ENCODE measurements at regions not wholly inside any gene's neighbourhood (a gene's known extent, or its start where the extent isn't known, plus 50 kb on each side); places are given as distances from the start of the nearest gene placed in this dataset.
"Not testable (repeated sequence)": the region's sequence is repeated elsewhere in the genome, so short reads cannot be mapped to it uniquely, and the experiment has no call there.

- H3K27me3 Mint-ChIP-seq = peaks cover 13 to 44% (median 36%) of the 10 kb centered on the region in 5 donors
- no peaks in the 10 kb centered on the region for H3K36me3 Mint-ChIP-seq
- H3K27ac Mint-ChIP-seq = no peak overlapping the region
- no peak overlapping the region for H3K4me3 Mint-ChIP-seq
- POLR2A ChIA-PET = no interaction called here
- peaks cover 0 to 4% (median 0%) of the 10 kb centered on the region in 9 donors for H3K9me3 Mint-ChIP-seq
- ATAC-seq = no peak
- no peak for DNase-seq
- peaks cover 0 to 2% (median 0%) of the 10 kb centered on the region in 4 donors for H3K4me1 Mint-ChIP-seq
Observed at GRCh38 chr15:93333796-93334195, 244.8 kb upstream of the RGMA start.

DNA sequence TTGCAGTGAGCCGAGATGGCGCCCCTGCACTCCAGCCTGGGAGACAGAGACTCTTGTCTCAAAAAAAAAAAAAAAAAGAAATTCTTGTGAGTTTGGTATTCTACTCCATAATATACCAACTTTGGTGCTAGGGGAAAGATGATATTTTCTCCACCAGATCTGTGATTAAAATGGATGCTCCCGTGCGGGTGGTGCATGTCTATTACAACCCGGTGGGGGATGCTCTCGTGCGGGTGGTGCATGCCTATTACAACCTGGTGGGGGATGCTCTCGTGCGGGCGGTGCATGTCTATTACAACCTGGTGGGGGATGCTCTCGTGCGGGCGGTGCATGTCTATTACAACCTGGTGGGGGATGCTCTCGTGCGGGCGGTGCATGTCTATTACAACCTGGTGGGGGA lies 244.1 kb upstream of the RGMA start:
- Mint-ChIP-seq H3K27ac (peak overlapping the region in 1 of 10 donors; percentile 21), H3K27me3 (peaks cover 14 to 44% (median 36%) of the 10 kb centered on the region in 5 donors)
- H3K4me3 Mint-ChIP-seq, DNase-seq, H3K9me3 Mint-ChIP-seq, POLR2A ChIA-PET, H3K4me1 Mint-ChIP-seq, ATAC-seq, H3K36me3 Mint-ChIP-seq: not testable (repeated sequence)

DNA sequence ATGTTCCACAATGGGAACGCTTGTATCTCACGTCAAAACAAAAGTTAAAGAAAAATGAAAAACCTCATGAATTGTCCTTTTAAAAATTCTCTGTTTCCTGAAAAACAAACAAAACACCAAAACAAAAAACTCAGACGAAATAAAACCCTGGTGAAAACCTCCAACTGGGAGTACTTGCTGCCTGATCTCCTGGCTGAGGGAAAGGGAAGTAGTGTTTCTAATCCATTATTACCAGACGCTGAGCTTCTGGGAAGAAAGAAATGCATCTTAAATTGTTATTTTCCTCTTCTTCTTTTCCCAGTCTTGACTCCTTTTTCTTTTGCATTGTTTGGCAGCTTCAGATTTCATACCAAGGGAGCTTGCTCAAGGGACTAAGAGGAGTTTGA lies 243.2 kb upstream of the RGMA start:
- POLR2A ChIA-PET = no interaction called here
- Mint-ChIP-seq H3K27me3 (peaks cover 17 to 44% (median 36%) of the 10 kb centered on the region in 5 donors), H3K4me1 (peaks cover 0 to 2% (median 0%) of the 10 kb centered on the region in 4 donors), H3K27ac (no peak overlapping the region), H3K9me3 (peaks cover 0 to 4% (median 0%) of the 10 kb centered on the region in 9 donors), H3K4me3 (no peak overlapping the region), H3K36me3 (no peaks in the 10 kb centered on the region)
- no peak for ATAC-seq
- DNase-seq = no peak

- DNase-seq = no peak
- no peak overlapping the region for H3K27ac Mint-ChIP-seq
Observed at GRCh38 chr15:93331545-93332167, 242.6 kb upstream of the RGMA start.

DNA sequence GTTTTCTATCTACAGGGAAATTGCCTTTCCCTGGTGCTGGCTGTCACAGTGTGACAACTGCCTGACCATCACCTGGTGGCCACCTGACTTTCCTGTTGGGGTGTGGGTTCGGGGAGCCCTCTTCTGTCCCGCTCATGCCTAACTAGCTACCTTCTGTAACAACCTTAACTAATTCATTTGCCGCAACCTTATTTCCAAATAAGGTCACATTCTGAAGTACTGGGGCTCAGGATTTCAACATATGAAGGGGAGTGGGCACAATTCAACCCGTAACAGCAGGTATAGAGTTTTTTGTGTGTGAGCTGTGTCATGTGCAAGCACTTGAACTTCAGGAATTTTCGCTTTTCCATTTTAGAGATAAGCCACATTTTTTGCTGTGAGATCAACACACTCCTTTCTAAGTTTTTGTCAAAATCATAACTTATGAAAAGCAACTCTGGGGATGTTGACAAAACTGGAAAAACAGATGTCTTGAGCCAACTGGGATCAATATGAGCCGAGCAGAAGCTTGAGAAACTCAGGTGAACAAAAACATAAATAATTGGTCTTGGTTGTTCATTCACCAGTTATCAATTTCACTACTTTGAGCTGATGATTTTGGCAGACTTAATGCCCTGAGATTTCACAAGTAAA lies 242.0 kb upstream of the RGMA start:
- Mint-ChIP-seq H3K4me1 (peaks cover 0 to 2% (median 0%) of the 10 kb centered on the region in 4 donors), H3K27ac (no peak overlapping the region), H3K36me3 (no peaks in the 10 kb centered on the region), H3K27me3 (peaks cover 14 to 42% (median 36%) of the 10 kb centered on the region in 5 donors), H3K9me3 (peaks cover 0 to 4% (median 0%) of the 10 kb centered on the region in 9 donors), H3K4me3 (no peak overlapping the region)
- POLR2A ChIA-PET = no interaction called here
- ATAC-seq = no peak
- DNase-seq = no peak

More at GRCh38 chr15:93331545-93332167, 242.6 kb upstream of the RGMA start:
- peaks cover 17 to 44% (median 36%) of the 10 kb centered on the region in 5 donors for H3K27me3 Mint-ChIP-seq
- H3K36me3 Mint-ChIP-seq = no peaks in the 10 kb centered on the region
- peaks cover 0 to 4% (median 0%) of the 10 kb centered on the region in 9 donors for H3K9me3 Mint-ChIP-seq
- H3K4me1 Mint-ChIP-seq = peaks cover 0 to 2% (median 0%) of the 10 kb centered on the region in 4 donors
- POLR2A ChIA-PET = no interaction called here
- H3K4me3 Mint-ChIP-seq = no peak overlapping the region
- no peak for ATAC-seq

GRCh38 chr15:93327364-93327763 lies 238.4 kb upstream of the RGMA start:
- POLR2A ChIA-PET = no interaction called here
- DNase-seq = no peak
- Mint-ChIP-seq H3K27ac (no peak overlapping the region), H3K27me3 (peaks cover 8 to 28% (median 11%) of the 10 kb centered on the region in 5 donors), H3K4me3 (no peak overlapping the region), H3K4me1 (no peaks in the 10 kb centered on the region), H3K9me3 (peaks cover 0 to 2% (median 0%) of the 10 kb centered on the region in 9 donors), H3K36me3 (no peaks in the 10 kb centered on the region)
- no peak for ATAC-seq

- POLR2A ChIA-PET = no interaction called here
- Mint-ChIP-seq H3K36me3 (no peaks in the 10 kb centered on the region), H3K27ac (no peak overlapping the region), H3K4me3 (no peak overlapping the region), H3K27me3 (peaks cover 2 to 6% (median 4%) of the 10 kb centered on the region in 5 donors), H3K9me3 (peaks cover 0 to under 1% (median 0%) of the 10 kb centered on the region in 9 donors), H3K4me1 (no peaks in the 10 kb centered on the region)
- DNase-seq (no peak), ATAC-seq (no peak)
Observed at GRCh38 chr15:93324186-93324975, 235.4 kb upstream of the RGMA start.

- Mint-ChIP-seq H3K27ac (no peak overlapping the region), H3K27me3 (peaks cover 1 to 5% (median 3%) of the 10 kb centered on the region in 5 donors), H3K9me3 (no peaks in the 10 kb centered on the region), H3K4me1 (no peaks in the 10 kb centered on the region), H3K36me3 (no peaks in the 10 kb centered on the region), H3K4me3 (no peak overlapping the region)
- DNase-seq (no peak), ATAC-seq (no peak)
- POLR2A ChIA-PET = no interaction called here
Observed at GRCh38 chr15:93321881-93322282, 232.9 kb upstream of the RGMA start.

DNA sequence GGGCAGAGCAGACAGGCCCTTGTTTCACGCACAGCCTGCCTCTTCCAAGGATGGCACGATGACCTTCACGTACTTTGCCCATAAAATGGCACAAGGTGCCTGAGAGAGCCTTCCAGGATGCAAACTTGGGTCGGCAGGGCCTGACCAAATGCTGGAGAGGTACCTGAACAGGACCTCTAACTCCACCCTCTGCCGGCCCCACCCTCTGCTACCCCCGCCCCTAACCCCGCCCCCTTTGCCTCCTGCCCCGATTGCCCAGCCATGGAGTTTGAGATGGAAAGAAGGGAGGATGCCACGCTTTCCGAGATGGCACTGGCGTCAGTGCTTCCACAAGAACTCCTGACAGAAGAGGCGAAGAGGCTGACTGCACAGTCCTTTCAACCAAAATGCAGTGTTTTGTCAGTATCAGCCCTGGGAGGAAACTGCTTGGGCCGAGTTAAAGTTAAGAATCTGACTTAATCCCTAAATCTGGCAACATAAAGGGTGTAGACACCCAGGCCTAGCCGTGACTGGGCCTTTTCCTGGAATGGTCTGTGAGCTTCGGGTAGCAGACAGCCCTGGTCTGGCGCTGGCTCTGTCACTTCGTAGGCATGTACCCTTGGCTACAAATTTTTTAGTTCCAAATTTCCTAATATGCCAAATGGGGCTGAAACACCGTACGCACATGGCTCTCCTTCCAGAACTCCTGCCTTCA lies 230.3 kb upstream of the RGMA start:
- Mint-ChIP-seq H3K27ac (no peak overlapping the region), H3K27me3 (peaks cover 6 to 20% (median 9%) of the 10 kb centered on the region in 5 donors), H3K4me3 (no peak overlapping the region), H3K9me3 (no peaks in the 10 kb centered on the region), H3K4me1 (no peaks in the 10 kb centered on the region), H3K36me3 (no peaks in the 10 kb centered on the region)
- DNase-seq = no peak
- POLR2A ChIA-PET = no interaction called here
- no peak for ATAC-seq

DNA sequence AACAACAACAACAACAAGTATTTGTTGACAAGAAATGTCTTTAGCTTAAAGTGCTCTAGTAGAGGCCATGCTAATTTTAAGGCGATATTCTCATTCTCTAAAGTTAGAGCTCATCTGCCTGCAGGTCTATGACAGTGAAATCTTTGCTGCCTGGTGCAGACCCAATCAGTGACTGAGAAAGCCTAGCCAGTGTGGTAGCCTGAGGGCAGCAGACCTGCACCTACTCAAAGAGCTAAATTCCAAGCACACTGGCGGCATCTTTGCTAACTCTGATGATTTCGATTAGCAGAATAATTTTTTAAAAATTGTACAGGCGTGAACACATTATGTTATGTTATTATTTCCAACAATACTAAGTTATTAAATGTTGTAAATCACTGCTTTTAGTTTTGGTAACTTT lies 228.8 kb upstream of the RGMA start:
- H3K27ac Mint-ChIP-seq = no peak overlapping the region
- no peaks in the 10 kb centered on the region for H3K4me1 Mint-ChIP-seq
- POLR2A ChIA-PET = no interaction called here
- no peaks in the 10 kb centered on the region for H3K36me3 Mint-ChIP-seq
- no peaks in the 10 kb centered on the region for H3K9me3 Mint-ChIP-seq
- H3K4me3 Mint-ChIP-seq = no peak overlapping the region
- peaks cover 6 to 27% (median 9%) of the 10 kb centered on the region in 5 donors for H3K27me3 Mint-ChIP-seq
- ATAC-seq = no peak
- no peak for DNase-seq

DNA sequence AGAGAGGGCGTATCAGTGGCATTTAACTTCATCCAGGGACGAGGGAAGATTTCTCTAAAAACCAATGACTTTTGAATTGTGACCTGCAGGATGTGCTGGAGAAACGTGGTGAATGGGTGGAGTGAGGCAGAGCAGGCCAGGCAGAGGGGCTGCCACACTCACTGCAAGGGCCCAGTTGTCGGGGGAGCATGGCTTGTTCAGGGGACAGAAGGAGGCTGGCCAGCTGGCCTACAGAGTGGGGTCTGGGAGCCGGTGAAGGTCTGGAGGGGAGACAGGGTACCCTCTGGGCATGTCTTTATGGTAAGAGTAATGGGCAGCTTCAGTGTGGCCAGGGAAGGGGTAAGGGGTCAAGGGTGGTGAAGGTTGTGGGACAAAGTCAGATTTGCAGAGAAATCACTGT lies 225.2 kb upstream of the RGMA start:
- ATAC-seq (no peak), DNase-seq (no peak)
- H3K9me3 Mint-ChIP-seq = no peaks in the 10 kb centered on the region
- no peak overlapping the region for H3K4me3 Mint-ChIP-seq
- peaks cover 7 to 31% (median 9%) of the 10 kb centered on the region in 5 donors for H3K27me3 Mint-ChIP-seq
- POLR2A ChIA-PET = no interaction called here
- H3K27ac Mint-ChIP-seq = no peak overlapping the region
- no peaks in the 10 kb centered on the region for H3K4me1 Mint-ChIP-seq
- H3K36me3 Mint-ChIP-seq = no peaks in the 10 kb centered on the region

- Mint-ChIP-seq H3K36me3 (no peaks in the 10 kb centered on the region), H3K4me1 (no peaks in the 10 kb centered on the region), H3K27ac (no peak overlapping the region), H3K4me3 (no peak overlapping the region), H3K9me3 (no peaks in the 10 kb centered on the region), H3K27me3 (peaks cover 7 to 31% (median 8%) of the 10 kb centered on the region in 5 donors)
- no peak for ATAC-seq
- DNase-seq = no peak
- POLR2A ChIA-PET = no interaction called here
Observed at GRCh38 chr15:93312891-93313486, 224.0 kb upstream of the RGMA start.

Data from naive thymus-derived CD8-positive, alpha-beta T cell (primary cell).